HG03354 (cell line): ENCODE measurements at regions not wholly inside any gene's neighbourhood (a gene's known extent, or its start where the extent isn't known, plus 50 kb on each side); places are given as distances from the start of the nearest gene placed in this dataset.
"Not testable (repeated sequence)": the region's sequence is repeated elsewhere in the genome, so short reads cannot be mapped to it uniquely, and the experiment has no call there.

Experiments
- ATAC-seq: cut with Tn5 transposase; IDR thresholded peaks from one replicate; pipeline ENCODE4 v1.9.1; 2021; ENCODE audit warnings: mild to moderate bottlenecking; ENCODE audit not compliant: unreplicated experiment, poor library complexity, severe bottlenecking

GRCh38 chr18:40346146-40346545 lies 1608.9 kb upstream of the PIK3C3 start:
- no peak for ATAC-seq

GRCh38 chr18:40341701-40342100 lies 1613.3 kb upstream of the PIK3C3 start:
- no peak for ATAC-seq

- no peak for ATAC-seq
Observed at GRCh38 chr18:40338284-40338683, 1616.8 kb upstream of the PIK3C3 start.

- ATAC-seq, result no peak
Observed at GRCh38 chr18:40326985-40327384, 1628.0 kb upstream of the PIK3C3 start.

- ATAC-seq, result no peak
Observed at GRCh38 chr18:40325988-40326387, 1629.0 kb upstream of the PIK3C3 start.

- ATAC-seq, result no peak
Observed at GRCh38 chr18:40314199-40314598, 1640.8 kb upstream of the PIK3C3 start.

- no peak for ATAC-seq
Observed at GRCh38 chr18:40313030-40313642, 1641.9 kb upstream of the PIK3C3 start.

GRCh38 chr18:40307627-40308026 lies 1647.4 kb upstream of the PIK3C3 start:
- ATAC-seq, result no peak

- ATAC-seq, result no peak
Observed at GRCh38 chr18:40296717-40297413, 1658.2 kb upstream of the PIK3C3 start.

GRCh38 chr18:40292985-40293710 lies 1661.9 kb upstream of the PIK3C3 start:
- ATAC-seq, result no peak

GRCh38 chr18:40283560-40283959 lies 1671.5 kb upstream of the PIK3C3 start:
- no peak for ATAC-seq

GRCh38 chr18:40281356-40281755 lies 1673.7 kb upstream of the PIK3C3 start:
- not testable (repeated sequence) for ATAC-seq

- no peak for ATAC-seq
Observed at GRCh38 chr18:40274618-40275196, 1680.3 kb upstream of the PIK3C3 start.

- ATAC-seq, result no peak
Observed at GRCh38 chr18:40272630-40273231, 1682.3 kb upstream of the PIK3C3 start.

- no peak for ATAC-seq
Observed at GRCh38 chr18:40259115-40259835, 1695.8 kb upstream of the PIK3C3 start.

GRCh38 chr18:40258311-40258710 lies 1696.7 kb upstream of the PIK3C3 start:
- no peak for ATAC-seq

GRCh38 chr18:40250236-40250635 lies 1704.8 kb upstream of the PIK3C3 start:
- ATAC-seq, result no peak

GRCh38 chr18:40249390-40250080 lies 1705.5 kb upstream of the PIK3C3 start:
- no peak for ATAC-seq

GRCh38 chr18:40245612-40246011 lies 1709.4 kb upstream of the PIK3C3 start:
- not testable (repeated sequence) for ATAC-seq
